ENCODE measurements at regions not wholly inside any gene's neighbourhood (a gene's known extent, or its start where the extent isn't known, plus 50 kb on each side); places are given as distances from the start of the nearest gene placed in this dataset.

GRCh38 chr15:47394286-47394809, 323.0 kb upstream of the SEMA6D start:
- no peaks in the 10 kb centered on the region for H3K4me1 ChIP-seq (ENCODE audit: insufficient read depth, low read length)
- FAIRE-seq = no peak
- ChIA-PET CTCF (ENCODE audit: low intra/inter-chr PET ratio, low total read pairs) (no interaction called here), POLR2A (no interaction called here)
- H3K4me2 ChIP-seq (ENCODE audit: low read depth, low read length) = no peak overlapping the region
- BruUV-seq (replicated peaks) = no TSS peak
- H3K36me3 ChIP-seq (replicated peaks in 1 of 2; ENCODE audit: control insufficient read depth in 1 of 2, insufficient read depth in 2 of 2, low read length in 2 of 2) = no peaks in the 10 kb centered on the region
- ATAC-seq = no peak
- H3K79me2 ChIP-seq (ENCODE audit: insufficient read depth, low read length) = no peaks in the 10 kb centered on the region
- H3K9ac ChIP-seq (ENCODE audit: insufficient read depth, low read depth, low read length) = no peak overlapping the region
- in situ Hi-C loops (cut with HindIII; ENCODE audit: extremely low pct_ligation_motif_present, low pct_unique_long_range_greater_than_20kb) = no loop called here
- H3K27me3 ChIP-seq (ENCODE audit: control insufficient read depth in 1 of 2, insufficient read depth in 2 of 2, low read length in 2 of 2) = no peaks in the 10 kb centered on the region
- no peak overlapping the region for H3K4me3 ChIP-seq (replicated peaks in 1 of 3; ENCODE audit: insufficient read depth in 1 of 3, low read depth in 2 of 3, low read length in 3 of 3)
- intact Hi-C loops (cut with micrococcal nuclease; ENCODE audit: unreplicated experiment) = no loop called here
- TF ChIP-seq ATM (IDR thresholded peaks at IDR 0.05; ENCODE audit: borderline replicate concordance) (no peak), ZNF460 (CRISPR knock-in tag; IDR thresholded peaks at IDR 0.05; ENCODE audit: borderline replicate concordance) (no peak), ZBTB20 (CRISPR knock-in tag; IDR thresholded peaks at IDR 0.05; ENCODE audit: borderline replicate concordance, low read depth) (no peak), JUN (CRISPR knock-in tag; IDR thresholded peaks at IDR 0.05) (no peak), ZUFSP (CRISPR knock-in tag; IDR thresholded peaks at IDR 0.05; ENCODE audit: borderline replicate concordance) (no peak), ZNF747 (CRISPR knock-in tag; IDR thresholded peaks at IDR 0.05; ENCODE audit: borderline replicate concordance) (no peak), SETDB1 (CRISPR knock-in tag; IDR thresholded peaks at IDR 0.05; ENCODE audit: borderline replicate concordance) (no peak), PRPF4 (IDR thresholded peaks at IDR 0.05; ENCODE audit: low read depth, low read length, poor library complexity, severe bottlenecking) (no peak), ZNF775 (CRISPR knock-in tag; IDR thresholded peaks at IDR 0.05; ENCODE audit: borderline replicate concordance) (no peak), TBX3 (IDR thresholded peaks at IDR 0.05; ENCODE audit: borderline replicate concordance) (no peak), ZNF563 (CRISPR knock-in tag; IDR thresholded peaks at IDR 0.05) (no peak)
- H3K9me3 ChIP-seq (ENCODE audit: low read length) = peaks cover 22% of the 10 kb centered on the region; the same call in 1 of the 2 replicates
- no peak overlapping the region for H3K27ac ChIP-seq (ENCODE audit: extremely low read length, insufficient read depth, low read length)
- DNase-seq (ENCODE audit: low spot score) = no peak
- WGBS (ENCODE audit: low lambda C conversion rate) = 3% methylated on average over 6 of the region's 6 CpGs
- no peaks in the 10 kb centered on the region for H4K20me1 ChIP-seq (ENCODE audit: insufficient read depth, low read length)
- H2AFZ ChIP-seq (ENCODE audit: low read length) = no peak overlapping the region
